RKO (cell line): ENCODE measurements at regions not wholly inside any gene's neighbourhood (a gene's known extent, or its start where the extent isn't known, plus 50 kb on each side); places are given as distances from the start of the nearest gene placed in this dataset.

Source experiments
- DNase-seq: peaks from one replicate; pipeline ENCODE4 v3.0.0-alpha.2; 2016; ENCODE audit warnings: low spot score

GRCh38 chr5:24831989-24832388 lies 187.2 kb upstream of the CDH10 start:
- DNase-seq = no peak

- no peak for DNase-seq
Observed at GRCh38 chr5:24823625-24824024, 178.8 kb upstream of the CDH10 start.

- DNase-seq = no peak
Observed at GRCh38 chr5:24819841-24820240, 175.1 kb upstream of the CDH10 start.

GRCh38 chr5:24817966-24818365 lies 173.2 kb upstream of the CDH10 start:
- no peak for DNase-seq

- DNase-seq = no peak
Observed at GRCh38 chr5:24816206-24816605, 171.4 kb upstream of the CDH10 start.

- DNase-seq = no peak
Observed at GRCh38 chr5:24805230-24805629, 160.5 kb upstream of the CDH10 start.

GRCh38 chr5:24804221-24804681 lies 159.5 kb upstream of the CDH10 start:
- DNase-seq = peak; percentile 10

- DNase-seq = no peak
Observed at GRCh38 chr5:24791326-24791725, 146.5 kb upstream of the CDH10 start.

GRCh38 chr5:24789611-24790351 lies 145.0 kb upstream of the CDH10 start:
- DNase-seq = no peak

GRCh38 chr5:24788829-24789514 lies 144.2 kb upstream of the CDH10 start:
- DNase-seq = peak; percentile 6

- no peak for DNase-seq
Observed at GRCh38 chr5:24786108-24786507, 141.3 kb upstream of the CDH10 start.

GRCh38 chr5:24783596-24783995 lies 138.8 kb upstream of the CDH10 start:
- DNase-seq = no peak

- no peak for DNase-seq
Observed at GRCh38 chr5:24777392-24777791, 132.6 kb upstream of the CDH10 start.

- no peak for DNase-seq
Observed at GRCh38 chr5:24773261-24773660, 128.5 kb upstream of the CDH10 start.

GRCh38 chr5:24767086-24767485 lies 122.3 kb upstream of the CDH10 start:
- no peak for DNase-seq

- no peak for DNase-seq
Observed at GRCh38 chr5:24765219-24765618, 120.4 kb upstream of the CDH10 start.

GRCh38 chr5:24750355-24750754 lies 105.6 kb upstream of the CDH10 start:
- no peak for DNase-seq

- DNase-seq = no peak
Observed at GRCh38 chr5:24749701-24750100, 104.9 kb upstream of the CDH10 start.

GRCh38 chr5:24747327-24747726 lies 102.5 kb upstream of the CDH10 start:
- DNase-seq = no peak

GRCh38 chr5:24742334-24742733 lies 97.6 kb upstream of the CDH10 start:
- peak; percentile 12 for DNase-seq

GRCh38 chr5:24737163-24737562 lies 92.4 kb upstream of the CDH10 start:
- no peak for DNase-seq

- DNase-seq = no peak
Observed at GRCh38 chr5:24735284-24735683, 90.5 kb upstream of the CDH10 start.

GRCh38 chr5:24732184-24732583 lies 87.4 kb upstream of the CDH10 start:
- no peak for DNase-seq

GRCh38 chr5:24720743-24721142 lies 76.0 kb upstream of the CDH10 start:
- no peak for DNase-seq
